Right lobe of liver (tissue), 6 donors: ENCODE measurements at regions not wholly inside any gene's neighbourhood (a gene's known extent, or its start where the extent isn't known, plus 50 kb on each side); places are given as distances from the start of the nearest gene placed in this dataset.

Source experiments
- ATAC-seq, 4 donors: fragments of 200-7000 bp; cut with Tn5 transposase; one replicate each; pipeline ENCODE4 v1.9.1; 2020; ENCODE audit warnings: mild to moderate bottlenecking in 4 of 4, moderate library complexity in 4 of 4
- DNase-seq, 3 donors: peaks; one replicate each; pipeline ENCODE4 v3.0.0-alpha.2; 2020
- H3K27ac ChIP-seq, 3 donors: fragments of 200-600 bp; one replicate each; pipeline ENCODE4 v1.8.0; 2022
- H3K27me3 ChIP-seq, 2 donors: fragments of 200-600 bp; one replicate each; pipeline ENCODE4 v1.8.0; 2022
- H3K36me3 ChIP-seq, 4 donors: fragments of 200-600 bp; sonication (generic) in 1 of 4; one replicate each; pipeline versions ENCODE4 v1.5.1 to v1.8.0; 2017 to 2022; ENCODE audit warnings: control low read depth in 1 of 4
- H3K4me1 ChIP-seq, 4 donors: fragments of 200-600 bp; sonication (generic) in 1 of 4; one replicate each; pipeline versions ENCODE4 v1.5.1 to v1.8.0; 2017 to 2022; ENCODE audit warnings: control low read depth in 1 of 4
- H3K4me3 ChIP-seq, 3 donors: fragments of 200-600 bp; one replicate each; pipeline ENCODE4 v1.8.0; 2022
- H3K9me3 ChIP-seq, 4 donors: fragments of 200-600 bp; sonication (generic) in 1 of 4; one replicate each; pipeline versions ENCODE4 v1.5.1 to v1.8.0; 2017 to 2022; ENCODE audit warnings: control low read depth in 1 of 4
- CTCF ChIP-seq, 4 donors: fragments of 200-600 bp in 3 of 4; fragments of 450-650 bp in 1 of 4; IDR thresholded peaks; one replicate each; pipeline versions ENCODE4 v1.5.1 to v1.8.0; 2016 to 2022; ENCODE audit warnings: antibody characterized with exemption in 4 of 4, mild to moderate bottlenecking in 2 of 4
- POLR2A ChIP-seq: fragments of 450-650 bp; IDR thresholded peaks from one replicate; pipeline ENCODE4 v1.6.1; 2017; ENCODE audit warnings: antibody characterized with exemption, mild to moderate bottlenecking
- WGBS: methylation state at CpG from one replicate; pipeline ENCODE4 v1.1.6; 2018; ENCODE audit warnings: low coverage, low lambda C conversion rate; ENCODE audit not compliant: insufficient coverage; ENCODE audit errors: missing lambda C conversion rate; 5-methylcytosine and 5-hydroxymethylcytosine counted together
- intact Hi-C, 2 donors: fragments of 100-400 bp; cut with DNase I; formaldehyde crosslinking; loops; one replicate each; pipeline versions ENCODE4 v1.11.2 to v1.14.1; 2022
- donor health status: DM: no; HTN: yes; CAD: no.
- donor health status: DM: no; HTN: no; CAD: no.
- donor health status: DM: no; HTN: no; CAD: no.
- donor health status: DM: no; HTN: yes; CAD: no.
- donor health status: DM: no; HTN: yes; CAD: no.

- no peak for TF ChIP-seq POLR2A
- no peak for TF ChIP-seq CTCF (IDR thresholded peaks at IDR 0.05)
- no peak overlapping the region for H3K27ac ChIP-seq
- WGBS: 90% methylated on average over 3 of the region's 6 CpGs
- intact Hi-C loops: no loop called here
- no peak for ATAC-seq
- no peak overlapping the region for H3K4me3 ChIP-seq
- DNase-seq: no peak
- no peaks in the 10 kb centered on the region for H3K36me3 ChIP-seq
- H3K9me3 ChIP-seq: no peaks in the 10 kb centered on the region
- no peaks in the 10 kb centered on the region for H3K4me1 ChIP-seq
- no peaks in the 10 kb centered on the region for H3K27me3 ChIP-seq
Observed at GRCh38 chr2:113831161-113831560, 58.7 kb upstream of the ACTR3 start.

GRCh38 chr2:113829761-113830160 lies 60.1 kb upstream of the ACTR3 start:
- H3K27me3 ChIP-seq: no peaks in the 10 kb centered on the region
- no peaks in the 10 kb centered on the region for H3K36me3 ChIP-seq
- DNase-seq: no peak
- no peak for ATAC-seq
- no peak overlapping the region for H3K27ac ChIP-seq
- H3K4me3 ChIP-seq: no peak overlapping the region
- H3K9me3 ChIP-seq: no peaks in the 10 kb centered on the region
- H3K4me1 ChIP-seq: no peaks in the 10 kb centered on the region
- TF ChIP-seq CTCF (IDR thresholded peaks at IDR 0.05): no peak
- no peak for TF ChIP-seq POLR2A
- 73% methylated on average over 5 of the region's 5 CpGs for WGBS
- intact Hi-C loops: no loop called here

- H3K27me3 ChIP-seq: no peaks in the 10 kb centered on the region
- 73% methylated on average over 2 of the region's 2 CpGs for WGBS
- no peak for ATAC-seq
- intact Hi-C loops: no loop called here
- H3K27ac ChIP-seq: no peak overlapping the region
- no peaks in the 10 kb centered on the region for H3K36me3 ChIP-seq
- H3K4me1 ChIP-seq: no peaks in the 10 kb centered on the region
- H3K9me3 ChIP-seq: no peaks in the 10 kb centered on the region
- no peak for DNase-seq
- no peak for TF ChIP-seq POLR2A
- TF ChIP-seq CTCF (IDR thresholded peaks at IDR 0.05): no peak
- no peak overlapping the region for H3K4me3 ChIP-seq
Observed at GRCh38 chr2:113829270-113829669, 60.6 kb upstream of the ACTR3 start.

- TF ChIP-seq POLR2A (no peak), CTCF (IDR thresholded peaks at IDR 0.05) (no peak)
- Histone ChIP-seq H3K27me3 (no peaks in the 10 kb centered on the region), H3K9me3 (no peaks in the 10 kb centered on the region), H3K27ac (no peak overlapping the region), H3K4me1 (no peaks in the 10 kb centered on the region), H3K36me3 (no peaks in the 10 kb centered on the region), H3K4me3 (no peak overlapping the region)
- intact Hi-C loops: no loop called here
- 92% methylated on average over 2 of the region's 2 CpGs for whole genome bisulfite sequencing
- ATAC-seq (no peak), DNase-seq (no peak)
Observed at GRCh38 chr2:113828049-113828742, 61.7 kb upstream of the ACTR3 start.

GRCh38 chr2:113827426-113827825 lies 62.5 kb upstream of the ACTR3 start:
- H3K4me3 ChIP-seq: no peak overlapping the region
- TF ChIP-seq POLR2A (no peak), CTCF (IDR thresholded peaks at IDR 0.05) (no peak)
- H3K27ac ChIP-seq: no peak overlapping the region
- H3K36me3 ChIP-seq: no peaks in the 10 kb centered on the region
- WGBS: 79% methylated on average over 2 of the region's 2 CpGs
- intact Hi-C loops: no loop called here
- no peaks in the 10 kb centered on the region for H3K27me3 ChIP-seq
- ATAC-seq (no peak), DNase-seq (no peak)
- no peaks in the 10 kb centered on the region for H3K9me3 ChIP-seq
- H3K4me1 ChIP-seq: no peaks in the 10 kb centered on the region
